ENCODE measurements at regions not wholly inside any gene's neighbourhood (a gene's known extent, or its start where the extent isn't known, plus 50 kb on each side); places are given as distances from the start of the nearest gene placed in this dataset.

GRCh38 chr7:11895337-11895736 lies 63.3 kb upstream of the THSD7A start:
- no peak for TF ChIP-seq CTCF (IDR thresholded peaks at IDR 0.05)
- no peak for TF ChIP-seq POLR2A (IDR thresholded peaks at IDR 0.05)
- Histone ChIP-seq H3K27me3 (no peaks in the 10 kb centered on the region), H3K9me3 (no peaks in the 10 kb centered on the region), H3K36me3 (replicated peaks in 1 of 2; ENCODE audit: insufficient read depth in 1 of 2, low read depth in 2 of 2) (no peaks in the 10 kb centered on the region), H3K27ac (no peak overlapping the region), H3K4me1 (no peaks in the 10 kb centered on the region), H3K4me3 (no peak overlapping the region)
- intact Hi-C loops (cut with DNase I) = no loop called here
- 54 to 67% methylated on average over 1 of the region's 1 CpG for WGBS, 2 donors
- no peak for DNase-seq
- no peak for ATAC-seq

GRCh38 chr7:11896663-11897062 lies 64.7 kb upstream of the THSD7A start:
- 5 to 8% methylated on average over 1 of the region's 1 CpG for WGBS, 2 donors
- TF ChIP-seq CTCF (IDR thresholded peaks at IDR 0.05) (no peak), POLR2A (IDR thresholded peaks at IDR 0.05) (no peak)

GRCh38 chr7:11899247-11899646 lies 67.2 kb upstream of the THSD7A start:
- Histone ChIP-seq H3K36me3 (replicated peaks in 1 of 2; ENCODE audit: insufficient read depth in 1 of 2, low read depth in 2 of 2) (no peaks in the 10 kb centered on the region), H3K4me1 (no peaks in the 10 kb centered on the region), H3K9me3 (no peaks in the 10 kb centered on the region), H3K27me3 (no peaks in the 10 kb centered on the region), H3K4me3 (no peak overlapping the region), H3K27ac (no peak overlapping the region)
- TF ChIP-seq CTCF (IDR thresholded peaks at IDR 0.05) (no peak), POLR2A (IDR thresholded peaks at IDR 0.05) (no peak)
- DNase-seq (no peak), ATAC-seq (no peak)
- intact Hi-C loops (cut with DNase I) = no loop called here

More at GRCh38 chr7:11896663-11897062, 64.7 kb upstream of the THSD7A start:
- H3K36me3 ChIP-seq (replicated peaks in 1 of 2; ENCODE audit: insufficient read depth in 1 of 2, low read depth in 2 of 2) = no peaks in the 10 kb centered on the region
- no peak overlapping the region for H3K27ac ChIP-seq
- H3K9me3 ChIP-seq = no peaks in the 10 kb centered on the region
- DNase-seq = no peak
- H3K4me3 ChIP-seq = no peak overlapping the region
- no peak for ATAC-seq
- intact Hi-C loops (cut with DNase I) = no loop called here
- no peaks in the 10 kb centered on the region for H3K4me1 ChIP-seq
- no peaks in the 10 kb centered on the region for H3K27me3 ChIP-seq

- intact Hi-C loops (cut with DNase I) = no loop called here
- Histone ChIP-seq H3K27me3 (no peaks in the 10 kb centered on the region), H3K9me3 (no peaks in the 10 kb centered on the region), H3K4me1 (no peaks in the 10 kb centered on the region), H3K27ac (no peak overlapping the region), H3K4me3 (no peak overlapping the region), H3K36me3 (replicated peaks in 1 of 2; ENCODE audit: insufficient read depth in 1 of 2, low read depth in 2 of 2) (no peaks in the 10 kb centered on the region)
- DNase-seq (no peak), ATAC-seq (no peak)
- TF ChIP-seq CTCF (IDR thresholded peaks at IDR 0.05) (no peak), POLR2A (IDR thresholded peaks at IDR 0.05) (no peak)
- 71 to 73% methylated on average over 2 of the region's 2 CpGs for WGBS, 2 donors
Observed at GRCh38 chr7:11910253-11910652, 78.3 kb upstream of the THSD7A start.

- no peak for TF ChIP-seq CTCF (IDR thresholded peaks at IDR 0.05)
- no peak for TF ChIP-seq POLR2A (IDR thresholded peaks at IDR 0.05)
- intact Hi-C loops (cut with DNase I) = no loop called here
- H3K27ac ChIP-seq = no peak overlapping the region
- no peak for DNase-seq
- no peak for ATAC-seq
- no peak overlapping the region for H3K4me3 ChIP-seq
- no peaks in the 10 kb centered on the region for H3K36me3 ChIP-seq (replicated peaks in 1 of 2; ENCODE audit: insufficient read depth in 1 of 2, low read depth in 2 of 2)
- 33 to 49% methylated on average over 3 of the region's 3 CpGs for WGBS, 2 donors
- H3K4me1 ChIP-seq = no peaks in the 10 kb centered on the region
- no peaks in the 10 kb centered on the region for H3K9me3 ChIP-seq
- no peaks in the 10 kb centered on the region for H3K27me3 ChIP-seq
Observed at GRCh38 chr7:11911900-11912299, 79.9 kb upstream of the THSD7A start.
